ENCODE measurements at regions not wholly inside any gene's neighbourhood (a gene's known extent, or its start where the extent isn't known, plus 50 kb on each side); places are given as distances from the start of the nearest gene placed in this dataset.

GRCh38 chrX:63475200-63475599, 124.1 kb upstream of the SPIN4 start:
- H3K4me1 Mint-ChIP-seq (ENCODE audit: low read depth): no peaks in the 10 kb centered on the region
- H3K36me3 Mint-ChIP-seq (ENCODE audit: low read depth): peaks cover 76% of the 10 kb centered on the region
- no peaks in the 10 kb centered on the region for H3K27me3 Mint-ChIP-seq
- no peak overlapping the region for H3K27ac ChIP-seq (ENCODE audit: low read depth in 1 of 2, low read length in 2 of 2)
- DNase-seq (no peak), ATAC-seq (ENCODE audit: poor library complexity) (no peak)
- H3K4me1 ChIP-seq (ENCODE audit: insufficient read depth, low read length): no peaks in the 10 kb centered on the region
- peaks cover 2% of the 10 kb centered on the region for H3K9me3 Mint-ChIP-seq
- H3K27ac Mint-ChIP-seq: no peak overlapping the region
- TF ChIP-seq CTCF (IDR thresholded peaks at IDR 0.05): no peak
- ChIA-PET POLR2A (no interaction called here), CTCF (no interaction called here)
- peaks cover 19 to 32% of the 10 kb centered on the region in 2 experiments for H3K9me3 ChIP-seq (ENCODE audit: control insufficient read depth in 1 of 2, insufficient read depth in 1 of 2, low read length in 2 of 2)
- intact Hi-C loops (cut with DNase I, micrococcal nuclease): no loop called here
- no peaks in the 10 kb centered on the region for H3K27me3 ChIP-seq (ENCODE audit: control insufficient read depth in 1 of 2, insufficient read depth in 2 of 2, low read length in 2 of 2)
- no peak overlapping the region for H3K4me3 ChIP-seq (ENCODE audit: low read length)
- H3K36me3 ChIP-seq (ENCODE audit: insufficient read depth, low read length): no peaks in the 10 kb centered on the region
- no peak overlapping the region for H3K4me3 Mint-ChIP-seq

- ChIA-PET CTCF (no interaction called here), POLR2A (no interaction called here)
- Mint-ChIP-seq H3K4me3 (no peak overlapping the region), H3K9me3 (peaks cover 2% of the 10 kb centered on the region), H3K36me3 (ENCODE audit: low read depth) (peaks cover 79% of the 10 kb centered on the region), H3K27ac (no peak overlapping the region), H3K4me1 (ENCODE audit: low read depth) (no peaks in the 10 kb centered on the region), H3K27me3 (no peaks in the 10 kb centered on the region)
- DNase-seq (no peak), ATAC-seq (ENCODE audit: poor library complexity) (no peak)
- intact Hi-C loops (cut with DNase I, micrococcal nuclease): no loop called here
- H3K27me3 ChIP-seq (ENCODE audit: control insufficient read depth in 1 of 2, insufficient read depth in 2 of 2, low read length in 2 of 2): no peaks in the 10 kb centered on the region
- no peak overlapping the region for H3K27ac ChIP-seq (ENCODE audit: low read depth in 1 of 2, low read length in 2 of 2)
- H3K4me3 ChIP-seq (ENCODE audit: low read length): no peak overlapping the region
- H3K9me3 ChIP-seq (ENCODE audit: control insufficient read depth in 1 of 2, insufficient read depth in 1 of 2, low read length in 2 of 2): peaks cover 16 to 46% of the 10 kb centered on the region in 2 experiments
- no peak for TF ChIP-seq CTCF (IDR thresholded peaks at IDR 0.05)
- peaks cover 2% of the 10 kb centered on the region for H3K36me3 ChIP-seq (ENCODE audit: insufficient read depth, low read length)
- no peaks in the 10 kb centered on the region for H3K4me1 ChIP-seq (ENCODE audit: insufficient read depth, low read length)
Measured at GRCh38 chrX:63471004-63471403, 119.9 kb upstream of the SPIN4 start.

GRCh38 chrX:63470506-63470905, 119.4 kb upstream of the SPIN4 start:
- Mint-ChIP-seq H3K4me3 (no peak overlapping the region), H3K27me3 (no peaks in the 10 kb centered on the region), H3K27ac (no peak overlapping the region), H3K9me3 (peaks cover 4% of the 10 kb centered on the region), H3K4me1 (ENCODE audit: low read depth) (no peaks in the 10 kb centered on the region), H3K36me3 (ENCODE audit: low read depth) (peaks cover 77% of the 10 kb centered on the region)
- Histone ChIP-seq H3K27me3 (ENCODE audit: control insufficient read depth in 1 of 2, insufficient read depth in 2 of 2, low read length in 2 of 2) (no peaks in the 10 kb centered on the region), H3K4me3 (ENCODE audit: low read length) (no peak overlapping the region), H3K9me3 (ENCODE audit: control insufficient read depth in 1 of 2, insufficient read depth in 1 of 2, low read length in 2 of 2) (peaks cover 17 to 41% of the 10 kb centered on the region in 2 experiments), H3K36me3 (ENCODE audit: insufficient read depth, low read length) (peaks cover 2% of the 10 kb centered on the region), H3K27ac (ENCODE audit: low read depth in 1 of 2, low read length in 2 of 2) (no peak overlapping the region), H3K4me1 (ENCODE audit: insufficient read depth, low read length) (no peaks in the 10 kb centered on the region)
- no peak for ATAC-seq (ENCODE audit: poor library complexity)
- no peak for TF ChIP-seq CTCF (IDR thresholded peaks at IDR 0.05)
- ChIA-PET POLR2A (no interaction called here), CTCF (no interaction called here)
- no peak for DNase-seq
- intact Hi-C loops (cut with DNase I, micrococcal nuclease): no loop called here

Data from CD4-positive, alpha-beta T cell (primary cell).